C4-2B (cell line): ENCODE measurements at regions not wholly inside any gene's neighbourhood (a gene's known extent, or its start where the extent isn't known, plus 50 kb on each side); places are given as distances from the start of the nearest gene placed in this dataset.

Source experiments
- H3K27ac ChIP-seq: fragments of 450-650 bp; 2 replicates; pipeline ENCODE4 v1.5.1; 2017
- ZFX ChIP-seq: fragments of 450-650 bp; IDR thresholded peaks from 2 replicates; pipeline ENCODE4 v1.6.1; 2017
- TF ChIP-seq, protein P1 (sequence below): fragments of 450-650 bp; conservative IDR thresholded peaks from 2 replicates; pipeline ENCODE4 v1.5.1; 2017; ENCODE audit warnings: mild to moderate bottlenecking

DNA sequence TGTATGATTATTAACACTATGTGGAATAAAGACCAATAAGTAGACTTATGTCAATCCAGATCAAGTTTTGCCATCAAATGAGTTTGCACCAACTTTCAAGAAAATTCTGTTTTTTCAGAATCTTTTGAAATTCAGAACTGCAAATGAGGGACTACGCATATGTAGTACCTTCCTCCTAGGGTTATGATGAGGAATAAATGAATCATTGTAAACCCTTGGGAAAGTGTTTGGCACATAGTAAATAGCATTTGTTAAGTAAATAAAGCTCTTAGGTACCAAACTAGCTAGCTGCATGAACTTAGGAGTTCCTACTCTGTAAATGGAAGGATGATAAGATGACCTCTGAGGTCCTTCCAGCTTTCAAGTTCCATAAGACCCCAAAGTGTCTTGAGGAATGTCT lies 242.6 kb upstream of the SETMAR start:
- no peak overlapping the region for H3K27ac ChIP-seq

DNA sequence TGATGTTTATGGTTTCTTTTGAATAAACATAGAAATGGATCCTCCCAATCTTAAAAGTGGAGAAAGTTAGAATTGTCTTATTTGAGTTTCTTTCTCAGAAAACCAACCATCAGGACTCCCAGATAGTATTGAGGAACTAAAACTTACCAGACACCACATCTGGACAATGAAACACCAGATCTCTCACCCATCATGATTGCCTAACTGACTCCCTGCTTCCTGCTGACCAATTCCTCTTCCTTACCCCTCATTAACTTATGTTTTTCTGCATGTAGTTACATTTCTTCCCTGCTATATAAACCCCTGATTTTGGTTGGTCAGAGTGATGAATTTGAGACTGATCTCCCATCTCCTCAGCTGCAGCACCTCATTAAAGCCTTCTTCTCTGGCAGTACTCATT lies 242.0 kb upstream of the SETMAR start:
- H3K27ac ChIP-seq, result no peak overlapping the region
- TF ChIP-seq, protein P1, sequence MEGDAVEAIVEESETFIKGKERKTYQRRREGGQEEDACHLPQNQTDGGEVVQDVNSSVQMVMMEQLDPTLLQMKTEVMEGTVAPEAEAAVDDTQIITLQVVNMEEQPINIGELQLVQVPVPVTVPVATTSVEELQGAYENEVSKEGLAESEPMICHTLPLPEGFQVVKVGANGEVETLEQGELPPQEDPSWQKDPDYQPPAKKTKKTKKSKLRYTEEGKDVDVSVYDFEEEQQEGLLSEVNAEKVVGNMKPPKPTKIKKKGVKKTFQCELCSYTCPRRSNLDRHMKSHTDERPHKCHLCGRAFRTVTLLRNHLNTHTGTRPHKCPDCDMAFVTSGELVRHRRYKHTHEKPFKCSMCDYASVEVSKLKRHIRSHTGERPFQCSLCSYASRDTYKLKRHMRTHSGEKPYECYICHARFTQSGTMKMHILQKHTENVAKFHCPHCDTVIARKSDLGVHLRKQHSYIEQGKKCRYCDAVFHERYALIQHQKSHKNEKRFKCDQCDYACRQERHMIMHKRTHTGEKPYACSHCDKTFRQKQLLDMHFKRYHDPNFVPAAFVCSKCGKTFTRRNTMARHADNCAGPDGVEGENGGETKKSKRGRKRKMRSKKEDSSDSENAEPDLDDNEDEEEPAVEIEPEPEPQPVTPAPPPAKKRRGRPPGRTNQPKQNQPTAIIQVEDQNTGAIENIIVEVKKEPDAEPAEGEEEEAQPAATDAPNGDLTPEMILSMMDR, result no peak
- TF ChIP-seq ZFX, result no peak

More for the DNA sequence above, 242.6 kb upstream of the SETMAR start:
- TF ChIP-seq ZFX, result no peak
- TF ChIP-seq, protein P1, result no peak

DNA sequence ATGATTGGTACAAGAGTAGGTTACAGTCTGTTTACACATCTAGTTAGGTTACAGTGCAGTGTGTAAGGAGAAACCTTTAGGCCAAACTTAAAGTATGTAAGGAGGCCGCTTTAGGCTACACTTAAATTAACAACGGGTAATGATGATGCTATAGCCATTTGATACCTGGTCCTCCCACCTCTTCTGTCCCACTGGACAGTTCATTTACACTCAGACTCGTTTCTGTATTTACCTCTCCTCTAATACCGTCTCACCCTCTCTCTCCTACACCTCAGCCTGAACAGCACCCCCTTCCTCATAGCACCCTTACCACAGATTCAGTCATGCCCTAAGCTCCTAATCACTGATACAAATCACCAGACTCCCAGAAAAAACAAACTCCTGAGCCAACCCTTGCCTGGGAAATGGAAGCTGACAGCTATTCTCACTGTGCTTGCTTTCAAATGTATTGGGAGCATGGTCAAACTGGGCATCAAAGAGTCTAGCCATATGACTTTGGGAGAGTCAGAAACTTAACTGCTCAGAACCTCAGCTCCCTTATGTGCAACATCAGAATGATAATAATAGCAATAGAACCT lies 241.3 kb upstream of the SETMAR start:
- no peak for TF ChIP-seq ZFX
- TF ChIP-seq, protein P1, result no peak
- no peak overlapping the region for H3K27ac ChIP-seq

DNA sequence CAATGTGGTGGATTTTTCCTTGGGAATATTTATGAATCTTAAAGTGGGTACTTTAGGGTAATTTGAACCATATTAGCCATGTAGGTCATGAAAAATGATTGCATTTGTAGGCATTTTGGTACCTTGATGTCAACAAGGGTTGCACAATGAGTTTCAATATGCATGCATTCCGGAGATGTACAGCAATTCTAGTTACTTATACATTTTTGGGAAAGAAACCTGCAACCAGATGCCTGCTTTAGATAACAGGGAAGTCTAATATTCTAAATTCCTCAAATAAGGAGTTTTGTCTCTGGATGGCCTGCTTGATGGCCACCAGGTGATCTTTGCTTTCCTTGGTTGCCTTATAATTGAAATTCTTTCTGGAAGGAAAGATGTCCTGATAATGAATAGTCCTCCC lies 240.5 kb upstream of the SETMAR start:
- no peak overlapping the region for H3K27ac ChIP-seq
- TF ChIP-seq, protein P1, result no peak
- no peak for TF ChIP-seq ZFX

DNA sequence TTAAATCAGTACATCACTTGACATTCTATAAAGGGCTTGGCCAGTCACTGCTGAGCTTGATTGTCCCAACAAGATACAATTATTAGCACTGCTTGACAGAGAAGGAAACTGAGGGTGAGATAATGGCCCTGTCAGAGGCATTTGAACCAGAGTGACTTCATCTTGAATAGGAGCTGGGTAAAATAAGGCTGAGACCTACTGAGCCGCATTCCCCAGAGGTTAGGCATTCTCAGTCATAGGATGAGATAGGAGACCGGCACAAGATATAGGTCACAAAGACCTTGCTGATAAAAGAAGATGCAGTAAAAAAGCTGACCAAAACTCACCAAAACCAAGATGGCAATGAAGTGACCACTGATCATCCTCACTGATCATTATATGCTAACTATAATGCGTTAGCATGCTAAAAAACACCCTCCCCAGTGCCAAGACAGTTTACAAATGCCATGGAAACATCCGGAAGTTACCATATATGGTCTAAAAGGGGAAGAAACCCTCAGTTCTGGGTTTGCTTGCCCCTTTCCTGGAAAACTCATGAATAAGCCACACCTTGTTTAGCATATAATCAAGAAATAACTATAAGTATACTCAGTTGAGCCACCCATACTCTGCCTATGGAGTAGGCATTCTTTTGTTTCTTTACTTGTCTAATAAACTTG lies 239.1 kb upstream of the SETMAR start:
- H3K27ac ChIP-seq, result no peak overlapping the region
- TF ChIP-seq, protein P1, result no peak
- no peak for TF ChIP-seq ZFX

DNA sequence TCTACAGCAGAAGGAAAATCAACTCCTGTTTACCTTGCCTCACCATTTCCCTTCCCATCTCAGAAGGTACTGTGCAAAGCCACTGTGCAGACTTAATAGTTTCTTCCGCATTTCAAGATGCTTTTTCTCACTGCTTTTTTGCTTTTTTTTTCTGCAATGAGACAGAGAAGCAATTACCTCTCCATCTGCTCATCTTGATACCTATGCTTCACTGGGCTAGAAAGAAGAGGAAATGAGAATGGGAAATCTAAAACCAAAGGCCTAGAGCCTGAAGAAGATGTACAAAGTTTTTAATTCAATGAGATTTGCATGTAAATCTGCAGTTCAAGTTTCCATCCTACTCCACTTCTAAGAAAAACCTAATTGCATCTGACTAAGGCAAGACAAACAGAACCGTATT lies 238.1 kb upstream of the SETMAR start:
- TF ChIP-seq, protein P1, result no peak
- TF ChIP-seq ZFX, result no peak
- H3K27ac ChIP-seq, result no peak overlapping the region

DNA sequence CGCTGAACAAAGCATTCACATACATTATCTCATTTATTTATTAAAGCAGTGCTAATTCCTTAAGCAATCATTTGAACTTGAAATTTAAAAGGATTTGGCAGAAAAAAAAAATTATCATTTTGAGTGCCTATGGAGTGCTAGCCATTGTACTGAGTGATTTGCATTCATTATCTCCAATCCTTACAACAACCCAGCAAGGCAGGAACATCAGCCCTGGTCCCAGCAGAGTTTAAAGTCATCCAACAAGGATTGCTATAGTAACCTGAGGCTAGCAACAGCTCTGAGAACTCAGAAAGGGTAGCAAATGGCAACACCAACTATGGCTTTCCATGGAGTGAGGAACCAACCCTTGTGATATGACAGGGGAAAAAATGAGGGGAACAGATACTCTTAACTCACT lies 237.6 kb upstream of the SETMAR start:
- TF ChIP-seq ZFX, result no peak
- TF ChIP-seq, protein P1, result no peak
- no peak overlapping the region for H3K27ac ChIP-seq
